Esophagus muscularis mucosa (tissue), 4 donors: ENCODE measurements at regions not wholly inside any gene's neighbourhood (a gene's known extent, or its start where the extent isn't known, plus 50 kb on each side); places are given as distances from the start of the nearest gene placed in this dataset.

Experiments used
- CTCF ChIP-seq, 3 experiments: fragments of 200-600 bp in 2 of 3; fragments of 450-650 bp in 1 of 3; sonication (generic) in 2 of 3; IDR thresholded peaks; one replicate each; pipeline ENCODE4 v1.5.1; 2017 to 2019; ENCODE audit warnings: antibody characterized with exemption in 3 of 3, mild to moderate bottlenecking in 2 of 3, moderate library complexity in 1 of 3
- EP300 ChIP-seq: sonication (generic); formaldehyde crosslinking; IDR thresholded peaks from one replicate; pipeline ENCODE4 v1.6.1; 2017; ENCODE audit warnings: antibody characterized with exemption
- POLR2A ChIP-seq: fragments of 450-650 bp; IDR thresholded peaks from one replicate; pipeline ENCODE4 v1.6.1; 2017; ENCODE audit warnings: antibody characterized with exemption, moderate library complexity, mild to moderate bottlenecking, low read depth
- POLR2AphosphoS5 ChIP-seq, 2 donors: sonication (generic); formaldehyde crosslinking; IDR thresholded peaks; one replicate each; pipeline ENCODE4 v1.6.1; 2017; ENCODE audit warnings: antibody characterized with exemption in 2 of 2

- TF ChIP-seq POLR2A (no peak), EP300 (no peak), CTCF (IDR thresholded peaks at IDR 0.05) (no peak), POLR2AphosphoS5 (IDR thresholded peaks at IDR 0.05) (no peak)
Observed at GRCh38 chr1:219374046-219374566, 200.4 kb downstream of the LYPLAL1 start.
